ENCODE measurements at regions not wholly inside any gene's neighbourhood (a gene's known extent, or its start where the extent isn't known, plus 50 kb on each side); places are given as distances from the start of the nearest gene placed in this dataset.

DNA sequence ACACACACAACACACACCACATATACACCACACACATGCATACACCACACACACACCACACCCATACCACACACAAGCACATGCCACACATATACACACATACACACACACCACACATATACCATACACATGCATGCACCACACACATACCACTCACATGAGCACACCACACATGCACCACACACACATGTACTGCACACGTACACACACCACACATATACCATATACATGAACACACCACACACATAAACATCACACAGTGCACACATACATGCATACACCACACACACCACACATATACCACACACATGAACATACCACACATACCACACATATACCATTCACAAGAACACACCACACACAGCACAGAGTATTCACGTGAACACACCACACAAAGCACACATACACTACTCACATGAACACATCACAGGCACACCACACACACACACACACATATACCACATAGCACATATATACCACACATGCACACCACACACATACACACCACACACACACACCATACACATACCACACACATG is 219.9 kb upstream of the RAB6C start:
- no peaks in the 10 kb centered on the region for H3K36me3 ChIP-seq (replicated peaks; ENCODE audit: low read depth, low read length)
- TF ChIP-seq, protein P1, sequence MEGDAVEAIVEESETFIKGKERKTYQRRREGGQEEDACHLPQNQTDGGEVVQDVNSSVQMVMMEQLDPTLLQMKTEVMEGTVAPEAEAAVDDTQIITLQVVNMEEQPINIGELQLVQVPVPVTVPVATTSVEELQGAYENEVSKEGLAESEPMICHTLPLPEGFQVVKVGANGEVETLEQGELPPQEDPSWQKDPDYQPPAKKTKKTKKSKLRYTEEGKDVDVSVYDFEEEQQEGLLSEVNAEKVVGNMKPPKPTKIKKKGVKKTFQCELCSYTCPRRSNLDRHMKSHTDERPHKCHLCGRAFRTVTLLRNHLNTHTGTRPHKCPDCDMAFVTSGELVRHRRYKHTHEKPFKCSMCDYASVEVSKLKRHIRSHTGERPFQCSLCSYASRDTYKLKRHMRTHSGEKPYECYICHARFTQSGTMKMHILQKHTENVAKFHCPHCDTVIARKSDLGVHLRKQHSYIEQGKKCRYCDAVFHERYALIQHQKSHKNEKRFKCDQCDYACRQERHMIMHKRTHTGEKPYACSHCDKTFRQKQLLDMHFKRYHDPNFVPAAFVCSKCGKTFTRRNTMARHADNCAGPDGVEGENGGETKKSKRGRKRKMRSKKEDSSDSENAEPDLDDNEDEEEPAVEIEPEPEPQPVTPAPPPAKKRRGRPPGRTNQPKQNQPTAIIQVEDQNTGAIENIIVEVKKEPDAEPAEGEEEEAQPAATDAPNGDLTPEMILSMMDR (IDR thresholded peaks at IDR 0.05; ENCODE audit: low read depth, low read length): no peak
- TF ChIP-seq EZH2phosphoT487 (IDR thresholded peaks at IDR 0.05; ENCODE audit: low read depth): no peak
- no peaks in the 10 kb centered on the region for H3K4me1 ChIP-seq (ENCODE audit: low read length)
- no peaks in the 10 kb centered on the region for H3K79me2 ChIP-seq (ENCODE audit: low read length)
- H4K20me1 ChIP-seq (ENCODE audit: insufficient read depth, low read length): no peaks in the 10 kb centered on the region
- H3K4me3 ChIP-seq (ENCODE audit: low read length): no peak overlapping the region
- H3K4me2 ChIP-seq (ENCODE audit: low read length): no peak overlapping the region
- H2AFZ ChIP-seq (ENCODE audit: low read depth, low read length): no peak overlapping the region
- H3K9me3 ChIP-seq (ENCODE audit: insufficient read depth, low read length): no peaks in the 10 kb centered on the region
- no peak overlapping the region for H3K27ac ChIP-seq (ENCODE audit: low read length)
- H3K9ac ChIP-seq (ENCODE audit: low read length): no peak overlapping the region
- H3K27me3 ChIP-seq (ENCODE audit: low read depth, low read length): peaks cover 3% of the 10 kb centered on the region; the same call in 1 of the 2 replicates

DNA sequence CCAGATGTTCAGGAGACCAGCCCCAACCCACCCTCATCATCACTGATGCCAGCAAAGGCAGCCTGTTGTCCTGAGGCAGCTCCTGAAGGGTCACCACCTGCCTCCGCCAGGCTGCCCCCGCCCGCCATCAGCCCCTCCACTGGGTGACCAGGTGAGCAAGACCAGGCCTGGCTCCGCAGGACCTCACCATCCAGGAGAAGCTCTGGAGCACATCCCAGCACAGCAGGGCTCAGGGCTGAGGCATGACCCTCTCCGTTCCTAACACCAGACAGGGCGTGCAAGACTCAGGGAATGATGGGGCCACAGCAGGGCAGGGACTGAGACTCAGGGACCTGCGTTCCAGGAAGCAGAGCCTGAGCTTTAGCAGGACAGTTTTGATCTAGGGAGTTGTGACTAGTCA is 218.8 kb upstream of the RAB6C start:
- Histone ChIP-seq H2AFZ (ENCODE audit: low read depth, low read length) (no peak overlapping the region), H3K4me2 (ENCODE audit: low read length) (no peak overlapping the region), H3K79me2 (ENCODE audit: low read length) (no peaks in the 10 kb centered on the region), H3K27me3 (ENCODE audit: low read depth, low read length) (peaks cover 3% of the 10 kb centered on the region; the same call in 1 of the 2 replicates), H3K36me3 (replicated peaks; ENCODE audit: low read depth, low read length) (no peaks in the 10 kb centered on the region), H3K9ac (ENCODE audit: low read length) (no peak overlapping the region), H4K20me1 (ENCODE audit: insufficient read depth, low read length) (no peaks in the 10 kb centered on the region), H3K4me3 (ENCODE audit: low read length) (no peak overlapping the region), H3K9me3 (ENCODE audit: insufficient read depth, low read length) (no peaks in the 10 kb centered on the region), H3K4me1 (ENCODE audit: low read length) (no peaks in the 10 kb centered on the region), H3K27ac (ENCODE audit: low read length) (no peak overlapping the region)
- TF ChIP-seq, protein P1 (IDR thresholded peaks at IDR 0.05; ENCODE audit: low read depth, low read length): no peak
- TF ChIP-seq EZH2phosphoT487 (IDR thresholded peaks at IDR 0.05; ENCODE audit: low read depth): no peak

DNA sequence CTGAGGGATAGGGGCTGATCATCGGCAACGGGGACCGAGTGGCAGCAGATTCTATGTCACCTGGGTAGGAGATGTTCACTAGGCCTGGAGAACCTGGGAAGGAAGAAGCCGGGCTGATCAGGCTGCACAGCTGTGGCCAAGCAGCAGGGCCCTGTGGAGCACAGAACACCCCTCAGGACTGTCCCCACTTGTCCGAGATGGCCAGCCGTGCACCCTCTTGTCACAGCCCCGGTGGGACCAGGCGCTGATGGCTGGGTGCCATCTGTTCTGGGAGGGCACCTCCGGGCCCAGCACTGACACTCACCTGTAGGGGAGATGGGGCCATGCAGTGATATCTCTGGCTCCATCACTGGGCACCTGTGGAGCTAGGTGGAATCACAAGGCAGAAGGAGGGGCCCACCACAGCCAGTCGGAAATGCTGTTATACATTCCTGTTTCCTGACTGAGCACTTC is 217.9 kb upstream of the RAB6C start:
- H3K36me3 ChIP-seq (replicated peaks; ENCODE audit: low read depth, low read length): no peaks in the 10 kb centered on the region
- no peaks in the 10 kb centered on the region for H4K20me1 ChIP-seq (ENCODE audit: insufficient read depth, low read length)
- H3K9ac ChIP-seq (ENCODE audit: low read length): no peak overlapping the region
- no peaks in the 10 kb centered on the region for H3K27me3 ChIP-seq (ENCODE audit: low read depth, low read length)
- H2AFZ ChIP-seq (ENCODE audit: low read depth, low read length): no peak overlapping the region
- TF ChIP-seq EZH2phosphoT487 (IDR thresholded peaks at IDR 0.05; ENCODE audit: low read depth): no peak
- TF ChIP-seq, protein P1 (IDR thresholded peaks at IDR 0.05; ENCODE audit: low read depth, low read length): no peak
- H3K4me2 ChIP-seq (ENCODE audit: low read length): no peak overlapping the region
- no peak overlapping the region for H3K4me3 ChIP-seq (ENCODE audit: low read length)
- no peaks in the 10 kb centered on the region for H3K4me1 ChIP-seq (ENCODE audit: low read length)
- no peaks in the 10 kb centered on the region for H3K9me3 ChIP-seq (ENCODE audit: insufficient read depth, low read length)
- H3K27ac ChIP-seq (ENCODE audit: low read length): no peak overlapping the region
- H3K79me2 ChIP-seq (ENCODE audit: low read length): no peaks in the 10 kb centered on the region

DNA sequence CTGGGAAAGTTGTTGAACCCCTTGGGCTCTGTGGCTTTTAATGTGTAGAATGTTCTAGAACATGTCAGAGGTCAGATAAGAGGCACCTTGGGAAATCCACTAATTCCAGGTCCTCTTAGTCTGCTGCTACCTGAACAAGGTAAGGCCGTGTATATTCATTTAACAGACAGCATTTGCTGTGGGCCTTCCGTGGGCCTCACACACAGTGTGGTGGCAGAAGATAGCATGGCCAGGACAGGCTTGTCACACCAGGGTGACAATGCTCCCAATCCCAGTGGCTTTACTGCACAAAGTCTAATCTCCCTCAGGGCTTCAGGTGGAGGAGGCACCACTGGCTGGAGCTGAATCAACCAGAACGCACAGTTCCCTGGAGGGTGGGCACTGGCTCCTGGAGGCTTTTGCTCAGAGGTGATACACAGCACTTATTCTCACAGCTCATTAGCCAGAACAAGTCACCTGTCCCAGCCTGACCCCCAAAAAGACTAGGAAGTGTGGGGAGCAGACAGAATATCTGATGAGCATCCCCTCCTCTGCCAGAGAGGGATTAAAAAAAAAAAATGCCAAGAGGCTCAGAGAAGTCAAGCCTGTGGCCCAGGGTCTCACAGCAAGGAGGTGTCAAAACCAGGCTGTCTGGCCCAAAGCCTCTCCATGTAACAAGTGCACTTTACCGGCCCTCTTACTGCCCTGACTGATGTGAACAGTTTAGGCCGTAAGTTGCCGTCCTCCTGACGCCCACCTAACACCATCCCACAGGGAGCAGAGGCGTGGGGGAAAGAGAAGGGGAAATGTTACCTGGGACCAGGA is 216.9 kb upstream of the RAB6C start:
- Histone ChIP-seq H4K20me1 (ENCODE audit: insufficient read depth, low read length) (no peaks in the 10 kb centered on the region), H3K27me3 (ENCODE audit: low read depth, low read length) (no peaks in the 10 kb centered on the region), H2AFZ (ENCODE audit: low read depth, low read length) (no peak overlapping the region), H3K36me3 (replicated peaks; ENCODE audit: low read depth, low read length) (no peaks in the 10 kb centered on the region), H3K4me2 (ENCODE audit: low read length) (no peak overlapping the region), H3K27ac (ENCODE audit: low read length) (no peak overlapping the region), H3K4me3 (ENCODE audit: low read length) (no peak overlapping the region), H3K9ac (ENCODE audit: low read length) (no peak overlapping the region), H3K9me3 (ENCODE audit: insufficient read depth, low read length) (no peaks in the 10 kb centered on the region), H3K4me1 (ENCODE audit: low read length) (no peaks in the 10 kb centered on the region), H3K79me2 (ENCODE audit: low read length) (no peaks in the 10 kb centered on the region)
- no peak for TF ChIP-seq EZH2phosphoT487 (IDR thresholded peaks at IDR 0.05; ENCODE audit: low read depth)
- TF ChIP-seq, protein P1 (IDR thresholded peaks at IDR 0.05; ENCODE audit: low read depth, low read length): no peak
